ENCODE measurements at regions not wholly inside any gene's neighbourhood (a gene's known extent, or its start where the extent isn't known, plus 50 kb on each side); places are given as distances from the start of the nearest gene placed in this dataset.

GRCh38 chr7:81469869-81470723 lies 299.8 kb downstream of the HGF start:
- TF ChIP-seq CTCF (IDR thresholded peaks at IDR 0.05) (peak in 4 of 6 experiments; percentile 35 to 74 (median 72)), POLR2A (IDR thresholded peaks at IDR 0.05) (no peak)
